HG02759 (cell line): ENCODE measurements at regions not wholly inside any gene's neighbourhood (a gene's known extent, or its start where the extent isn't known, plus 50 kb on each side); places are given as distances from the start of the nearest gene placed in this dataset.
"Not testable (repeated sequence)": the region's sequence is repeated elsewhere in the genome, so short reads cannot be mapped to it uniquely, and the experiment has no call there.

ENCODE experiments used
- ATAC-seq: cut with Tn5 transposase; IDR thresholded peaks from one replicate; pipeline ENCODE4 v1.9.1; 2021; ENCODE audit warnings: mild to moderate bottlenecking, moderate library complexity; ENCODE audit not compliant: unreplicated experiment

- no peak for ATAC-seq
Measured at GRCh38 chr14:84490081-84490480, 1039.9 kb upstream of the FLRT2 start.

- ATAC-seq, result no peak
Measured at GRCh38 chr14:84492685-84493084, 1037.3 kb upstream of the FLRT2 start.

DNA sequence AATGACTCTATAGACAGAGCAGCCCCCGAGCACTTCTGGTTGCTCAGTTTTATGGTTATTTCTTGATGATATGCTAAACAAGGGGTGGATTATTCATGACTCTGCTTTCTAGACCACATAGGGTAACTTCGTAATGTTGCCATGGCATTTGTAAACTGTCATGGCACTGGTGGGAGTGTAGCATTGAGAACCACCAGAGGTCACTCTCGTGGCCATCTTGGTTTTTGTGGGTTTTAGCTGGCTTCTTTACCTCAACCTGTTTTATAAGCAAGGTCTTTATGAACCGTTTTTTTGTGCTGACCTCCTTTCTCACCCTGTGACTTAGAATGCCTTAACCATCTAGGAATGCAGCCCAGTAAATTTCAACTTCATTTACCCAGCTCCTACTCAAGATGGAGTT is 1036.2 kb upstream of the FLRT2 start:
- no peak for ATAC-seq

GRCh38 chr14:84496677-84497076 is 1033.3 kb upstream of the FLRT2 start:
- no peak for ATAC-seq

DNA sequence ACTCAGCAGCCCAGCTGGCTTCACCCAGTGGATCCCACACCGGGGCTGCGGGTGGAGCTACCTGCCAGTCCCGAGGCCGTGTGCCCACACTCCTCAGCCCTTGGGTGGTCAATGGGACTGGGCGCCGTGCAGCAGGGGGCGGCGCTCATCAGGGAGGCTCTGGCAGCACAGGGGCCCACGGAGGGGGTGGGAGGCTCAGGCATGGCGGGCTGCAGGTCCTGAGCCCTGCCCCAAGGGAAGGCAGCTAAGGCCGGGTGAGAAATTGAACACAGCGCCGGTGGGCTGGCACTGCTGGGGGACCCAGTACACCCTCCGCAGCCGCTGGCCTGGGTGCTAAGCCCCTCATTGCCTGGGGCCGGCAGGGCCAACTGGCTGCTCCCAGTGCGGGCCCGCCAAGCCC is 1017.1 kb upstream of the FLRT2 start:
- not testable (repeated sequence) for ATAC-seq

DNA sequence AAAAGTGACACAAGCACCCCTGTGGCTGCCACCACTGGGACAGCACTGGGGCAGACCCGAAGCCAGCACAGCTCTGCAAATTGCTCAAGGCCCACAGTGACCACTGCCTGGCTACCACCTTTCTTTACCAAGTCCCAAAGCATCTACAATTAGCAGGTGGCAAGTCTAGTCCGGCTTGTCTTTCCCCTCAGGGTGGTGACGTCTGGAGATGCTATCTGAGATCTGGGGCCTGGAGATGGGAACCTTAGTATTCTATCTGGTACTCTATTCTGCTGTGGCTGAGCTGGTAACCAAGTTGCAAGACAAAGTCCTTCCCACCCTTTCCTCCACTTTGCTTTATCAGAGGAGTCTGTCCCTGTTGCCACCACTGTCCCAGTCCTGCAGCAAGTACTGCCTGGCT is 1010.1 kb upstream of the FLRT2 start:
- no peak for ATAC-seq

- ATAC-seq, result no peak
Measured at GRCh38 chr14:84520711-84521338, 1009.1 kb upstream of the FLRT2 start.

DNA sequence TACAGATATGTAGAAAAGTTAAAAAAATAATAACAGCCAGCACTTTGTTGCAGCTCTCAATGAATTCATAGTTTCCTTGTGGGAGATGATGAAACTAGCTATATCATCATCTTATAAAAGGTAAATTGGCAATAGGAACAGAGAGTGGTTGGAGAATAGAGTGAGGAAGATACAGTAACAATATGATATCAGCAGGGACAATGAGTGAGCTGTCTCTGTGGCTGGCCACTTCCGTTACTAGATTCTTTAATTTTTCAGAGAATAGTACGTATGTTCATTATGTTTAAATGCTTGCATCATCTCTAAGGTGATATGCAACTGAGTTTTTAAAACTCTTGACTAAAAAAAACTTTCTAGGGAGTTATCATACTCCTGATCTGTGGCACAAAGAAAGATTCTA is 1006.2 kb upstream of the FLRT2 start:
- ATAC-seq, result no peak

GRCh38 chr14:84527706-84528105 is 1002.2 kb upstream of the FLRT2 start:
- no peak for ATAC-seq

DNA sequence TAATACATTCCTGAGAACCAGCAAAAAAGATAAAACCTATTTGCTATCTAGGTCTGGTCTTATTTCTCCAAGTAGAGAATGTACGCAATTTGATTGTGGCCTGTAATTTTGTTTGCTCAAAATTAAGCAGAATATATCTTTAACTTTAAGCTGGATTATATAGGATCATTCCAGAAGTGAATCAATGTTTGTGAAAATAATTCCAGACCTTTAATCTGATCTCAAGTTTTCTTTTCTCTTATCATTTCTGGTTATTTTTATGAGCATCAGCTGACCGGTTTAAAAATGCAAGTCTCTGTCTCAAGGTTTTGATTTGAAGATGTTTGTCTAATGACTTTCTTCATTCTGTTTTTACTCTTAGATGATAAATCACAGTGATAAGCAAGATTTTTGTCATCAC is 997.9 kb upstream of the FLRT2 start:
- no peak for ATAC-seq

DNA sequence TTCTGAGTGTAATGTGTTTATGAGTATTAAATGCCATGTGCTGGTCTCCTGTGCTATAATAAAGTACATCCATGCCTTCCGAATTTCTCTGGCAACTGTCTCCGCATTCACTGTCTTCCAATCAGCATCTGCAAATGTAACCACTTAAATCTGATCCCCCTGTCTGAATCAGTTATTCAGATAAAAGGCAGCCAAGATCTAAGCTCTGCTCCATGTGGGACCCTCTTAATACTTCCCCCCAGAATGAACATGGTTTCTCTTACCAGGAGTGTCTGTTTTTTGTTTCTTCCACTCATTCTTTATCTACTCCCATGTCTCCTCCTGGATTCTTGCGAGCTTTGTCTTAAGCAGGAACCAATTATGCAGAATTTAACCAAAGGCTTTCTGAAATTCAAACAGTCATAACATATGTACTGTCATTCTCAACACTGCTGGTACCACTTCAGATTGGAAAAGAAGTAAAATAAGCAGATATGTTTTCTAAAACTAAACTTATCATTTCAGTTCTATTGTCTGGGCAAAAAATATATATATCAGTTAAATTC is 996.7 kb upstream of the FLRT2 start:
- ATAC-seq, result no peak

- ATAC-seq, result no peak
Measured at GRCh38 chr14:84533791-84534190, 996.2 kb upstream of the FLRT2 start.

DNA sequence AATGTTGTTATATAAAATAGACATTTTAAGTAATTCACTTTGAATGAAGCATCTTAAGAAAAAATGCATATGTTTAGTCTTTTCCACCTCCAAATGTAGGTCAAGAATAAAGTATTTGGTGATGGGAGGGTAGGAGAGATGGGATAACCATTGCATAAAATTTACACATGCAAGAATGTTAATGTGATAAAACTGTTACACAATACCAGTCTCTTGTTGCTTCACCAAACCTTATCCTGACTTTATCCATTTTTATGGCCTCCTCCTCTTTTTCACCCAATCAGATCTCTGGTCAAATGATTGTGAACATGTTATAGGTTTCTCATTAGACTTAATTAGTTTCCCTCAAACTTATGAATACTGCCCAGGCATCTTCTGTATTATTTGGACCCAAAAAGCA is 994.5 kb upstream of the FLRT2 start:
- ATAC-seq, result no peak

DNA sequence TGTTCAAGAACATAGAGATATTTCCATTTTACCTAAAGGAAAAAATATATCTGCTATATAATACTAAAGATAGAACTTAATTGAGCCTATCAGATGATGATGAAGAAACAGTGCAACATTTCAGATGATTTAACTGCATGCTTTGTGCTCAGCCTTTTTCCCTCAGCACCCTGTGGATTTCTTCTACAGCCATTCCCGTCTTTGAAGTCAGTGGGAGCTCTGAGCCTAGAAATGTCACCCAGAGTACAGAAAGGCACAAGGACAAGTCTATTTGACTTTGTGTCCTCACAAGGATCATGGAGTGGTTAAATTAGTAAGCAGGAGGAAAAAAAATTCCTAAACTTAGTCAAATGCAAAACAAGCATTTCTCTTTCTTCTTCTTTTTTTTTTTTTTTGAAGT is 994.0 kb upstream of the FLRT2 start:
- ATAC-seq, result no peak

DNA sequence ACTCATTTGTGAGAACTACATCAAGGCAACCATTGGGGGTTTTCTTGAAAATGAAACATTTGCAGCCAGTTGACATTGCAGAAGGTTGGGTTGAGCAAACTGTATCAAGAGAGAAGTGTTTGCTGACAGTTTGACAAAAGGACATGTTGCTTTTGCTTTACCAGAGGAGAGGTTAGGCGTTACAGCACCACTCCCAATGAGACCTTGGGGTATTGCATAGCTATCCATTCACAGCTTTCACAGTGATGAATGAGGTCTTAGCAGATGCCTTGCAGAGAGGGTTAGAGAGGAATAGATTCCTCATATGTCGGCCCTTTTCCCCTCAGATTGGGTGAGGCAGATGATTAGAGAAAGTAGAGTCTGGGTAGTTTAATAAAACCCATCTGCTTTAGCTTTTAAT is 988.9 kb upstream of the FLRT2 start:
- ATAC-seq, result no peak

DNA sequence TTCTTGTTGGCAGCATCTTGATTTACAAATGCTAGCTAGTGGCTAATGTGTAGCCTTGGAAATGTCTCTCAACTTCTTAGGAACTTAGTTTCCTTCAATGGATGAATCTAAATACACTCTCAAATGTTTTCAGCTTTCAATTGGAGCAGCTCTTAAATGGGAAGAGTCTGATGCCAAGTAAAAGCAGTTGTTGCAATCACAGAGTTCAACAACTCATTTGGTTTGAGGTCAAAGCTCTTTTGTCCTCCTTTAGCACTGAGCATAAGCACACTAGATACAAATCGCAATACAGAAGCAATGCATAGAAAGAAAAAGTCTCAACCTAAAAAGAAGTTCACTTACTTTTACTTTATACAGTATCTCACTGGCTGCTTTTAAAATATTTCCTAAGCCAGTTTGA is 986.1 kb upstream of the FLRT2 start:
- ATAC-seq, result no peak

- no peak for ATAC-seq
Measured at GRCh38 chr14:84544486-84545131, 985.3 kb upstream of the FLRT2 start.

DNA sequence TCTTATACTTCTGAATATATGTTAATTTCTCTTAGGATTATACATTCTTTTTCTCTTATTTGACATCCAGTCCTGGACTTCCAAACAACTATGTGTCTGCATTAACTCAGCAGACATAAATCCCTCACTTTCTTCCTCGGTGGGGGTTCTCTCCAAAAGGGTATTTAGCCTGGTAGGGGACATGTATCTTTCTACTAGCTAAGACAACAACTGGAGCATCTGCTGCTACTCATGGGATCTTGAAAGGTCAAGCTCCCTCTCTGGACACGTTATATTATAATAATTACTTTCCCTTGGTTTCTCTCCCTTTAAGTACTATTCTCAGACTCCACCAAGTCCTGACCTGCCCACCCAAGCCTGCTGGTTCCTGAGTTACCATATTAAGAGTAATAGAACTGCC is 983.7 kb upstream of the FLRT2 start:
- no peak for ATAC-seq

- ATAC-seq, result no peak
Measured at GRCh38 chr14:84554136-84554535, 975.8 kb upstream of the FLRT2 start.

DNA sequence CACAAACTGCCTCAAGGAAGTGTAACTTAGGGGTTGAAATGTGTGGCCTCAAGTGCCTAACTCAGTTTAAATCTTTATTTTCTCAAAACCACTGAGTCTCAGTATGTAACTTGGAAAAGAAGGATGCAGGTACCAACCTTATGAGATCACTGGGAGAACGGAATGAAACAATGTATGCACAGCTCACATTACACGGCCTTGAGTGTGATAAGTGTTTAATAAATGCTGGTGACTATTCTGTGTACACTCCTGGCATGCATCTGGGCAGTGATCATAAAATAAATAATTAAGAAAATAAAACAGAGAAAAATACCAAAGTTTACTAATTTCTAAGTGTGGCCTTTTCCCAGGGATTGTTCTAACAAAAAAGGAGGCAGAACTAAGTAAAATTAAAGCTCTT is 974.5 kb upstream of the FLRT2 start:
- ATAC-seq, result no peak

- no peak for ATAC-seq
Measured at GRCh38 chr14:84566109-84566508, 963.8 kb upstream of the FLRT2 start.

- ATAC-seq, result no peak
Measured at GRCh38 chr14:84575681-84576080, 954.3 kb upstream of the FLRT2 start.

DNA sequence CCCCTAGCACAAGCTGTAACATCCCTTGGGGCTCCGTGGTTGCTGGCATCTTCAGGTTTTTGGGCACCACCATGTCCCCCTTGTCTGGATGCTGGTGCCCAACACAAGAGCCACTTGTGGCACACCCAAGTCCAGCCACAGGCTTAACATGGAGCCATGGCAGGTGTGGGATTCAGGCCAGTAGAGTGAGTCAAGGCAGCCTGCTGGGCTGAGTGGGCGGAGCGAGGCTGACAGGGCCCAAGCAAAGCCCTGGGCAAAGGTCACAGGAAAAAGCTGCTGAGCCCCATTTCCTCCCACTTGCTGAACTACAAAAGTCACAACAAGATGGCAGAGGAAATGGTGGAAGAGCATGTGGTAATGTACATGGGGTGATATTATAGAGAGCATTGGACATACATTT is 950.7 kb upstream of the FLRT2 start:
- ATAC-seq, result no peak
